ENCODE measurements at regions not wholly inside any gene's neighbourhood (a gene's known extent, or its start where the extent isn't known, plus 50 kb on each side); places are given as distances from the start of the nearest gene placed in this dataset.

DNA sequence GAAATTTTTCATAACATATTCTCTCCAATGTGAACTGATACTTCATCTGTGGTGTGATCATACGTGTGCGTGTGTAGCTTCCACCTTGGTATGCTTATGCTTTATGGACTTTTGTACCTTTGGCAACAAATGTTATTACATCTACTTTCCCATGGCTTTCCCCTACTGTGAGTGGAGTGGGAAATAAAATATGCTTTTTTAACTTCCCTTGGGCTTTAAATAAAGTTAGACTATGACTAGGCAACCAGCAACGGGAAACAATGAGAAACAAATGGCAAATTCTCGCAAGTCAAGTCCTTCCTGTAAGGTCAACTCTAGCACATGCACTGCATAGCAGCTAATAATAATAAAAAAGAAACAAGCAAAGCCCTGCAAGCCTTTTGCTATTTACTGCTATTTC, 205.0 kb upstream of the PDE5A start:
- no peak for TF ChIP-seq POLR2A (IDR thresholded peaks at IDR 0.05)
- TF ChIP-seq, protein P1, sequence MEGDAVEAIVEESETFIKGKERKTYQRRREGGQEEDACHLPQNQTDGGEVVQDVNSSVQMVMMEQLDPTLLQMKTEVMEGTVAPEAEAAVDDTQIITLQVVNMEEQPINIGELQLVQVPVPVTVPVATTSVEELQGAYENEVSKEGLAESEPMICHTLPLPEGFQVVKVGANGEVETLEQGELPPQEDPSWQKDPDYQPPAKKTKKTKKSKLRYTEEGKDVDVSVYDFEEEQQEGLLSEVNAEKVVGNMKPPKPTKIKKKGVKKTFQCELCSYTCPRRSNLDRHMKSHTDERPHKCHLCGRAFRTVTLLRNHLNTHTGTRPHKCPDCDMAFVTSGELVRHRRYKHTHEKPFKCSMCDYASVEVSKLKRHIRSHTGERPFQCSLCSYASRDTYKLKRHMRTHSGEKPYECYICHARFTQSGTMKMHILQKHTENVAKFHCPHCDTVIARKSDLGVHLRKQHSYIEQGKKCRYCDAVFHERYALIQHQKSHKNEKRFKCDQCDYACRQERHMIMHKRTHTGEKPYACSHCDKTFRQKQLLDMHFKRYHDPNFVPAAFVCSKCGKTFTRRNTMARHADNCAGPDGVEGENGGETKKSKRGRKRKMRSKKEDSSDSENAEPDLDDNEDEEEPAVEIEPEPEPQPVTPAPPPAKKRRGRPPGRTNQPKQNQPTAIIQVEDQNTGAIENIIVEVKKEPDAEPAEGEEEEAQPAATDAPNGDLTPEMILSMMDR (IDR thresholded peaks at IDR 0.05) = no peak
